HG03060 (cell line): ENCODE measurements at regions not wholly inside any gene's neighbourhood (a gene's known extent, or its start where the extent isn't known, plus 50 kb on each side); places are given as distances from the start of the nearest gene placed in this dataset.
"Not testable (repeated sequence)": the region's sequence is repeated elsewhere in the genome, so short reads cannot be mapped to it uniquely, and the experiment has no call there.

Experiments used
- ATAC-seq: cut with Tn5 transposase; IDR thresholded peaks from one replicate; pipeline ENCODE4 v1.9.1; 2021; ENCODE audit warnings: low read depth, moderate number of reproducible peaks; ENCODE audit not compliant: unreplicated experiment

DNA sequence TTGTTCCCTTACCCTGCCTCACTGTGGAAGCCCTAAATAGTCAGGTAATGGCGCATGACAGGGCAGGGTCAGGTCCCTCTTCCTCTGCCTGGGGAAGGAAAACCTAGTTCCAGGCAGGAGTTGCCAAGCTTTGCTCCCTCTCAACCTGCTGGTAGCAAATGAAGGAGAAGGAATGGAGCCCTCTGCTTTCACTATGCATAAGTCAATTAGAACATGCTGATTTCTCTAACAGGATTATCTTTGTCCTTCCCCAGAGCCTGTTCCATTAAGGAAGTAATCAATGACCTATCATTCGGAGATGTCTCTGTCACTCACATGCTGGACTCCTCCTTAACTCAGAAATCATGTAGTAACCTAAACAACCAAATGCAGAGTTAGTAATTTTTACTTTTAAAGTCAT, 161.8 kb upstream of the NFIA start:
- ATAC-seq, result no peak

DNA sequence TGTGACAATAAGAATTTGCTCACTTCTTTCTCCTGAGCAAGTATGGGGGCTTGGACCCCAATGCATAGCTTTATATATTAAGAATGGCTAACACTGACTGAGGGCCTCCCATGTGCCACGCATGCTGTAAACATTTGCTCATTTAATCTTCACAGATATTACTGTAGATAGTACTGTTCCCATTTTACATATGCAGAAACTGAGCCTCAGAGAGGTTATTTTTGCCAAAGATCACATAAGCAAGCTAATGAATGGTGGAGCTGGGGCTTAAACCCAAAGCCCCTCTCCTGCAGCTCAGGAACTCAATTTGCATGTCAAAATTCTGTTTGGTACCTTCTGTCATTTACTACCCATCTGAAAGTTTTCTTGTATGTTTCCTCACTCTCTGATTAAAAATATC, 163.5 kb upstream of the NFIA start:
- ATAC-seq, result no peak

DNA sequence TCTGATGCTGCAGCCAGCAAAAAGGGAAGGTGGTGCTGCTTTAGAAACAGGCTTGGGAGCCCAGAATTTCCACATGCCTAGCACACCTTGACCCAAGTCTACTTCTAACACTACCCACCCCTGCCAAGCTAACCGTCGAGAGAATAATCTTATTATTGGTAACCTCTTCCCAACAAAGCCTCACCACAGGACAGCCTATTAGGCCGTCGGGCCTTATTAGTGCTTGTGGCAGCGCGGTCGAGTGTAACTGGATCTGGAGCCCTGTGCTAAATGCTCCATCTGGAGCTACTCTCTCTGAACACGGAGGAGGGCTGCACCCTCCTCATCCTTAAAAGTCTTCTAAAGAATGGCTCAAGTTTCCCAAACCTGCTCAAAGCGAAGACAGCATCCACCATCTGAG, 165.5 kb upstream of the NFIA start:
- no peak for ATAC-seq

- no peak for ATAC-seq
Measured at GRCh38 chr1:60916199-60916598, 166.2 kb upstream of the NFIA start.

GRCh38 chr1:60915441-60915840, 166.9 kb upstream of the NFIA start:
- ATAC-seq, result no peak

GRCh38 chr1:60914982-60915381, 167.4 kb upstream of the NFIA start:
- no peak for ATAC-seq

DNA sequence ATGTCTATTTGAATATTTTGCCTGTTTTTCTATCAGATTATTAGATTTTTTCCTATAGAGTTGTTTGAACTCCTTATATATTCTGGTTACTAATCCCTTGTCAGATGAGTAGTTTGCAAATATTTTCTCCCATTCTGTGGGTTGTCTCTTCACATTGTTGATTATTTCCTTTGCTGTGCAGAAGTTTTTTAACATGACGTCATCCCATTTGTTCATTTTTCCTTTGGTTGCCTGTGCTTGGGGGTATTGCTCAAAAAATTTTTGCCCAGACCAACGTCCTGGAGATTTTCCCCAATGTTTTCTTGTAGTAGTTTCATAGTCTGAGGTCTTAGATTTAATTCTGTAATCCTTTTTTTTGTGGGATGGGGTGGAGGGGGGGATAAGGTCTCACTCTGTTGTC, 168.7 kb upstream of the NFIA start:
- ATAC-seq, result not testable (repeated sequence)

GRCh38 chr1:60913039-60913438, 169.3 kb upstream of the NFIA start:
- no peak for ATAC-seq

- no peak for ATAC-seq
Measured at GRCh38 chr1:60911966-60912697, 170.2 kb upstream of the NFIA start.

GRCh38 chr1:60908159-60908558, 174.2 kb upstream of the NFIA start:
- no peak for ATAC-seq

DNA sequence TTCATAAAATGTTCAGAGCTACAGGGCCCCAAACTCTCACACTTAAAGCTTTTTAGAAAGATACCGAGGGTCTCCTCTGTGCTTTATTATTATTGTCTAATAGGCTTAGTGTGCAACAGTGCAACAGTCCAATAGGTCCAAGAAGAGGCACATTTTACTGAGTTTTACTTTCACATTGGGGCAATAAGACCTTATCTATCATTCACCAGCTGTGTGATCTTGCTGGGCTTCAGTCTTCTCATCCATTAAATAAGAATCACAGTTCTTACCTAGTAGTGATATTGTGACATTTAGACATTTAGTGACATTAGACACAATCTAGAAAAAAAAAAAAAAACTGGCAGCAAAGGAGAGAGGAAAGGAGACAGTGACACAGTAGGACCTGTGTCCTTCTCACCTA, 175.8 kb upstream of the NFIA start:
- no peak for ATAC-seq

GRCh38 chr1:60906039-60906438, 176.3 kb upstream of the NFIA start:
- no peak for ATAC-seq

GRCh38 chr1:60904099-60904851, 178.1 kb upstream of the NFIA start:
- ATAC-seq, result no peak

DNA sequence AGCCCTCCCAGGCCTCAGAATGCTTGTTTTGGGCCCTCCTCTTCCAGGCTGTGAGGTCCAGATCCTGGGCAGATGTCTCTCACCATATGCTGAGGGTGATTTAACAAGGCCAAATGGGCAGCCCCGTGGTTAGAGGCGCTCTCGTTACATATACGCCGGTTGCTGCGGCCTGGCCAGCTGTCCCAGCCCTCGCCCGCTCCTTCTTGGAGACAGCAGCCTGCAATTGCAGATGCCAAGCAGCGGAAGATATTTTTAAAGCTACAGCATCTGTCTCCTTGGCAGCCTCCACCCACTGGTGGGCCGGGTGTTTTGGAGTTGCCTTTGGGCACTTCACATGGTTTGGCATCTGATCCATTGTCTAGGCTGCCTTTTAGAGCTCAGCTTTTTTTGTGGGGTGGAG, 178.8 kb upstream of the NFIA start:
- ATAC-seq, result no peak

DNA sequence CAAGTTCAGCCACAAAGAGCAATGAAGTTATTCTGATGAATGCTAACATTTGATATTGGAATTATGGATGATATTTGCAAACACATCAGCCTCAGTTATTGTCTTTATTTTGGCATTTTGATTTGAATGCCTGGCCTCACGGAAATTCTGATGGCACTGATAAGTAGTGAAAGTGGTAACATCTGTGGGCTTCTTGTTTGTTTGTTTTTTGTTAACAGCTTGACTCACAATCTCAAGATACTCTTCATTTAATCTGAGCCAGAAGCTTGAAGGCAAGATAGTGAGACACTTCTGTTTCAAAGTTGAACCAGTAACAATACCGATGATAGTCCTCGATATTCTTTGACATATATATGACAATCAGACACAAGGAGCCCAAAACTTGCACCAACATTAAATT, 182.9 kb upstream of the NFIA start:
- no peak for ATAC-seq

GRCh38 chr1:60898987-60899386, 183.4 kb upstream of the NFIA start:
- ATAC-seq, result peak; percentile 87

DNA sequence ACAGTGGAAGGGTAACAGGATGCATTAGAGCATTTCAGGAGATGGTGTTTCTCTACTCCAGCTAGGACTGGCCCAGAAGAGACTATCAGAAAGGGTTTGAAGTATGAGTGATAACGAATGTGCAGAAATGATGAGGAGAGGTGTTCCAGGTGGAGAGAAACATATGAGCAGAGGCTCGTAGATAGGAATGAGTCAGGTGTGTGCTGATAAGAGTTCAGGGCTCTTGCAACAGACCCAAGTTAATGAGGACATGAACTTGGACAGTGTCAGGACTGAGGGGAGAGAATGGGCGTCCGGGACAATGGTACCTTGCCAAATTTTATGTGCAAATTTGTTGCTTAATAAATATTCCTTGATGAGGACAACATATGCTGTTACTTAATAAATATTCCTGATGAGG, 183.9 kb upstream of the NFIA start:
- ATAC-seq, result no peak

GRCh38 chr1:60896701-60897363, 185.5 kb upstream of the NFIA start:
- no peak for ATAC-seq

GRCh38 chr1:60895701-60896100, 186.7 kb upstream of the NFIA start:
- no peak for ATAC-seq

- ATAC-seq, result no peak
Measured at GRCh38 chr1:60895252-60895651, 187.1 kb upstream of the NFIA start.

GRCh38 chr1:60894741-60895140, 187.6 kb upstream of the NFIA start:
- no peak for ATAC-seq

DNA sequence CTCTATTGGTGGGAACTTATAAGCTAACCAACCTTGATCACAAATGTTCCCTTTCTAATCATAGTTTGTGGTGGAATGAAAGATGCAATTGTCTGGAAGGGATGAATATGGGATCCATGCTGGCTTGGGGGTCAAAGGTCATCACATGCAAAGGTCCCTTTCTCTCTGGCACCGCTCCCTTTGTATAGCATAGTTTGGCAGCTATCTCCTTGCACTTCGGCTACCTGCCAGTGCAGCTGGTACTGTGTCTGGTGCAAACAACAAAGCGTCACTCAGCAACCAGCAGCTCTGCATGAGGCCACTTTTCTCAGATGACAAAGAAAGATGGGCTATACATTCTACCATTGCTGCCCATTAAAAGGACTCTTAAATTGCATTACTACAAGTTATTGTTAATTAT, 188.2 kb upstream of the NFIA start:
- ATAC-seq, result no peak
